HG02759 (cell line): ENCODE measurements at regions not wholly inside any gene's neighbourhood (a gene's known extent, or its start where the extent isn't known, plus 50 kb on each side); places are given as distances from the start of the nearest gene placed in this dataset.

ENCODE experiments used
- ATAC-seq: cut with Tn5 transposase; IDR thresholded peaks from one replicate; pipeline ENCODE4 v1.9.1; 2021; ENCODE audit warnings: mild to moderate bottlenecking, moderate library complexity; ENCODE audit not compliant: unreplicated experiment

DNA sequence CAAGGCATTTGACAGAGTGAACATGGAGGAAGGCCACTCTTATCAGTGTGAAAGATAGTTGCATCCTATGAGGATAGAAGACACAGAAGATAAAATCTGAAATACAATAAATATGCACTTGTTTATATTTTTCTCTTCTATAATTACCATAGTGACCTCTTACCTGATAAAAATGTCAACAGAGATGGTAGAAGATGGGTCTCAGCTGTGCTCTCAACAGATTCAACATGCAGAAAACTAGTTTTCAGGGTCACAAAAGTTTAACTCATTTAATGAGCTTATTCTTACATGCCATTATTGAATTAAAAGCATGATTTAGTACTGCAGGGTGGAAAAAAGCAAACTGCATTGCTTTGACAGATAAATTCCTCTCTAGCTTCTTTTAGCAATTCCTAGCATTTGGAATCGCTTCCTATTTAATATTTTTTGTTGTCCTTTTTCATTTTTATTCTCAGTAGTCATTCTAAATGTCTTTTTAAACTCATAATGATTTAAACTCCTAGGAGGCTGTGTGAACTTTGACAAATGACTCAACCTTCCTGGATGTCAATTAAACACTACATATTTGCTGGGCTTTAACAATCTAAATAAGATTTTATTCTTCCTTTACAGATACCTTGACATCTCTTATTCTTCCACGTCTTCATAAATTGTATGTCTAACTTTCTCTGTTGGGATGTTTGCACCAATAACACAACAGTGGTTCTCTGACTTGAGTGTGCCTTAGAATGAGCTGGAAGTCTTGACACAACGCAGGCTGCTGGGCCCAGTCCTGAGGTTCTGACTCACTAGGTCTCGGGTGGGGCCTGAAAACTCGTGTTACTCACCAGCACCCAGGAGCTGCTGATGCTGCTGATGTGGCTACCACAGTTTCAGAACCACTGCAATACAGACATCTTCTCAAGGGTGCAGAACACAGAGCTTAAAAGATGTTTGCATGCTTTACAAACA lies 565.5 kb upstream of the IGFBP3 start:
- no peak for ATAC-seq

DNA sequence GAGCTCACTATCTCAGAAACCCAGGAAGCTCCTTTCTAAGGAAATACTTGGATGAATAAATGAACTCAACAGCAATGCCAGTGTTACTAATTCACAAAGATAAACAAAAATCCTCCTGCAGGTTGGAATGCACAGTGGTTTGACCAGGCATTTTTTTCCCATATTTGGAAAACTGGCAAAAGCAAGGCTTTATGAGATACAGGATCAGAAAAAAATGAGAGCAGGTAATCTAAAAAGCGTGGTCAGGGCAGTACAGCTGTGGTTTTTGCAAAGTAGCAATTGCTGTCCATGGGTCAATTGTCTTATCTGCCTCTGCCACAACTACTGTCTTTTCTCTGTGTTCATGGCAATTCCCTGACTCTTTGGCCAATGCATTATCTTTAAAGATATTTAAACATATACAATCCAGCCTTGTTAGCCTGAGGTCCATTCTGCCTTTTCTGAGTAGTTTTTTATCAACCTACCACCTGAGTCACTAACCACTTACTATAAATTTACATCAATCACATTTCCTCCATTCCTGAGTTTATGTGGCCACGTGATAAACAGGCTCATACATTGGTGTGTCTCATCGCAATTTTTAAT lies 564.5 kb upstream of the IGFBP3 start:
- ATAC-seq: no peak

DNA sequence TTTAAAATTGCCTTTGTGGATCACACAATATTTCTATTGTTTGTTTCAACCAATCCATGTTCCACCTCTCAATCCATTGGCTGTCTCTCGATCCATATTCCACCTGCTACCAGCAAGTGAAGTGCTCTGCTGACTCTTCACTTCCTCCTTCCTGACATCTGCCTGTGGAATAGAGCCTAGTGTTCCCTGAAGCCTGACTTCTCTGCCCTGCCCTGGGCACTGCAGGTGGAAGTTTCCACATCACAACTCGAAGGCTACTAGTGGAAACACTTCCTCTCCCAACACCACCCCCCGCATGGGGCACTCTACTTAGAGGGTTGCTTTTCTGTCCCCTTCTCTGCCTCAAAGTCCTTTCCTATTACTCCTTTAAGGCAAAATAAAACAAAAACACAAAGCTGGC lies 563.8 kb upstream of the IGFBP3 start:
- no peak for ATAC-seq

DNA sequence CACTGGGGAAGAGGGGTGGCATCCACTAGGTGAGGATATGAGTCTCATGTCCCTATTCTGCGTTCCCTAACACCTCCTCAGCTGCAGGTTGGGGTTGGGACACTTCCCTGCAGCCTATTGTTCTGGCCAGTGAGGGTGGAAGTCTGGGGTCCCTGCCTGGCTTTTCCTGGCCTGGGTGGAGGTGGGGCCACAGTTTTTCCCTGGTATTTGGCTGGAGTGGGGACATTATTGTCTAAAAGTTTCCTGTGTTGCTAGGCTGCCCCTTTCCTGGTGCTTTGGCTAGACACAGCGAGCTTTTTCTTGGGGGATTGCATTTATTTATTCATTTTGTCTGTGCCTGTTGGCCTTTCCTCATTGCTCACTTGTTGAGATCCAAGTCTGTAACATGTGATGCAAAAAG lies 559.5 kb upstream of the IGFBP3 start:
- no peak for ATAC-seq

DNA sequence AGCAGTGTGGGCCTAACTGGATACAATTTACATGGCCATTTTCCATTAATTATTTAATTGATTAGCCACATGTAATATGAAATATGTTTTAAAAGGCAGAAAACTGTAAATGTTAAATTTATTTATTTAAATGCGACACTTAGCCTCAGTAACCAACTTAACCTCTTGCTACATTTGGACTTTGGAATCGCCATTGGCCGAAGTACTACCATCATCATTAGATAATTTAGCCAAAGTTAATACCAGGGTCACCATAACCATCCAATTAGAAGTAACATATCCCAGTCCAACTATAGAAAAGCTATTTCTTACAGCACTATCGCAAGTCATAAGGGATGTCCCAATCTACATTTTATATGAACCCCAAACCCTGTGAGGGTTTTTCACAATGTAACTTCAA lies 558.6 kb upstream of the IGFBP3 start:
- no peak for ATAC-seq

DNA sequence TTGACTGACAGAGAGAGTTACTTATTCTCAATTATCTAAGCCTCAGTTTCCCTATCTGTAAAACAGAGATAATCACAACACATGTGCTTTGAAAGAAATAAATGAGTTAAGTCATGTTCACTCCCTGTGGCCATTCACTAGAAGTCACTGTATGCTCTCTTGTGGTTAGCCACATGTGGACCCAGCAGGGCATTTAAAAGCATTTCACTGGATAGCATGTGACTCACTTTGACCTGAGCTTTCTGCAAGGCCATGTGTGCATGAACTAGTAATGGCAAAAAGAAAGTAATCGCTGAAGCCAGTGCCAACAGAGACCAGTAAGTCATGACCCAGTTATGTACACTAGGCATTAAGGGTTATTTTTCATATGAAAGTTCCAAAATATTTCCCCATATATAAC lies 557.0 kb upstream of the IGFBP3 start:
- no peak for ATAC-seq

DNA sequence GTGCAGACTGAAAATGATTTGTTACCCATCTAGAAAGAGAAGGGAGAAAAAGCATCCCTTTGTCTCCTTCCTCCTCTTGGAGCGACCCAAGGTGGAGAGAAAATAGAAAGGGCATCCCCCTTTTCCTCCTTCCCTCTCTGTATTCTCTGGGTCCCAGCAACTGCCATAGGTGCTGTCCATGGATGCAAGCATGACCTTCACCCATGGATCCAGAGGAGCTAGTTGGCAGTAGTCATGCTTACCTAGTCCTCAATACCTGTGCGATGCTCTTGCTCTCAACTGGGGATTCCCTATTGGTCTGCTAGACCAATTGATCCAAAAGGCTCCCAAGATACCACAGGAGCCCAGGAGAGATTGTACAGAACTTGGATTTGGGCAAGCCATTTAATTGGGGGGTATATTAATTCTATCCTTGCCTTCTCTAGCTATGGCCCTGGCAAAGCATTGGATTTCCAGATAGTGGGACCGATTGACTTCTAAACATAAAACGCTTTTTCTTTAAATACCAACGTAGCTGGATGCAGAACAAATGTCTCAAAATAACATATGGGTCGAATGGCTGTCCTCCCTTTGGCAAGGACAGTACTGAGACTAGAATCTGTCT lies 547.8 kb upstream of the IGFBP3 start:
- no peak for ATAC-seq

DNA sequence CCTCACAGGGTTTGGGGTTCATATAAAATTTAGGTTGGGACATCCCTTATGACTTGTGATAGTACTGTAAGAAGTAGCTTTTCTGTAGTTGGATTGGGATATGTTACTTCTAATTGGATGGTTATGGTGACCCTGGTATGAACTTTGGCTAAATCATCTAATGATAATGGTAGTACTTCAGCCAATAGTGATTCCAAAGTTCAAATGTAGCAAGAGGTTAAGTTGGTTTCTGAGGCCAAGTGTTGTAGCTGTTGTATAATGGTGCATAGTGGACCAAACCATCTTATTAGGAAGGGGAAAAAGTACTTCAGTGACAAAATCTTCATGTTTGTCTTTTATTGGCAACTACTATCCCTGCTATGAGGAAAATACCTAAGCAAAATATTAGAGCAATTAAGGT lies 542.1 kb upstream of the IGFBP3 start:
- no peak for ATAC-seq

DNA sequence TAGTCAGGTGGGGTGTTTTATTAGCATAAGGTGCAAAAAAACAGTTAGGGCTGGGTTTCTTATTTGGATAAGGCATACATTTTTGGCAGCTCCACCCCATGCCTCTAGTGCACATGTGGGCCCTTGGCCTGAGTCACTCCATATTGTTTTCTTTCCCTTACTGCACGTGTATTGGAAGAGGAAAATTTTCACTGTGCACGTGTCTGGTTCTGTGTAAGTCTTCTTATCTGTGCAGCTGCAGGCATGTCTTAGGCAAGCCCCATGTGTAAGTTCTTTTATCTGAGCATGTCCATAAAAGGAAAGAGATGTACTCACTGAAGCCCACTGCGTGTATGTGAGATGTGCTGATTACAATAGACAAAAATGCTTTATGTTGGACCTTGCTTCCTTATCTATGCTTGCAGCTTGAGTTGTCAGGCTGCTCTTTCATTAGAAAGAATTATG lies 540.3 kb upstream of the IGFBP3 start:
- ATAC-seq: no peak

DNA sequence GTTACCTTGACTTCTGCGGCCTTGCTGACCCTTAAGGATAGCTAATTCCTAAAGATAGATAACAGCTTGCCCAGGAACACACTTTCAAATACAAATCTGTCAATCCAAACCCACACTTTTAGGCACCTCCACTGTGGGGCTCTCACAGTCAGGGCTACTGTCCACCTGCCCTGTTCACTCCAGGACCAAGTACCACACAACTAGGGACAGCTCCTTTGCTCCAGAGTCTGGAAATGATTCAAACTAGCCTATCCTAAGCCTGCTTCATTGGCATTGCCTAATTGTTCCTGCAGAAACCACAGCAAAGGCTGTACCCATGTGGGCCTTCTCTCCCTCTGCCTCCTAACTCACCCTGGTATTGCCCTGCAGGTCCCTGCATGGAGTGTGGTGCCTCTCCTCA lies 538.9 kb upstream of the IGFBP3 start:
- ATAC-seq: no peak

DNA sequence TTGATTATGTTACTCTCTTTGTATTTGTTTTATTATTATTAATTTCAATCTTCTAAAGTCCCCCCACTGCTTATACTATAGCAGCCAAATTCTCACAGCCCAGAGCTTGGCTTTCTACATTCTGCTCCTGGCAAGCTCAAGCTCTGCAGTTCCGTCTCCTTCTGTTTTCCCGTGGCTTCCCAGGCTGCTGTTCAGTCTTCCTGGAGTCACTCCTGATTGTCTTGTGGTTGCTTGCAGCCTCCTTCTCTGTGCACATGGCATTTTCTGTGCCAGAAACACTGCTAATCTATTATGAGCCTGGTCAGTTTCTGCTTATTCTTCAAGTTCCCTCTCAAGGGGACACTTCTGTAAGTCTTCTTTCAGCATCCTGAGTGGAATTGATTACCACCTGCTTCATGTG lies 533.7 kb upstream of the IGFBP3 start:
- no peak for ATAC-seq

DNA sequence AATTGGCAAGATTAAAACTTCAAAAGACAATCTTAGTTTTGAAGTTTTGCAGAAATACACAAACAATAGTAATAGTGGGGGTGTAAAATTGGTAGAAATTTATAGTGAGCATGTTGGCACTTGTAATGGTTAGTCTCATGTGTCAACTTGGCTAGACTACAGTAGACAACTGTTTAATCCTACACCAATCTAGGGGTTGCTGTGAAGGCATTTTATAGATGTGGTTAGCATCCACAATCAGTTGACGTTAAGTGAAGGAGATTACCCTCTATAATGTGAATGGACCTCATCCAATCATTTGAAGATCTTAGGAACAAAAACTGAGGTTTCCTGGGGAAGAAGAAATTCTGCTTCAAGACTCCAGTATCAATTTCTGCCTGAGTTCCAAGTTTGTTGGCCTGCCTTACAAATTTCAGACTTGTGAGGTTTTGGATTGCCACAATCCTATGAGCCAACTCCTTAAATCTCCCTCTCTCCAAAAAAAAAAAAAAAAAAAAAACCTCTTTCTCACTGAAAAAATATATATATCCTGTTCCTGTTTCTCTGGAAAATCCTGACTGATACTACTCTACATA lies 531.6 kb upstream of the IGFBP3 start:
- ATAC-seq: no peak

DNA sequence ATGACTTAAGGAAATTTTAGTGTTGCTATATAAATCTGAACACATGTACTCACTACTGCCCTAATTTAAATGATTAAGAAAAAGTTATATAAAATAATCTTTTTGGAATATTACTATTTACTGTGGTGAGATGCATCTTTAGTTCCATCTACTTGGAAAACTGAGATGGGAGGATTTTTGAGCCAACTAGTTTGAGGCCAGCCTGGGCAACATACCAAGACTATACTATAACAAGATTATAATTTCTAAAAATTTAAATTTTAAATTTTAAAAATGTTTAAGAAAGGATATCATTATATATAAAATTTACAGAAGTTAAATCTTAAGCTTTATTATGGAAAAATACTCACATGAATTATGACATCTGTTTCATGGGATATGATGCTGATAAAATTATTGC lies 530.8 kb upstream of the IGFBP3 start:
- no peak for ATAC-seq

DNA sequence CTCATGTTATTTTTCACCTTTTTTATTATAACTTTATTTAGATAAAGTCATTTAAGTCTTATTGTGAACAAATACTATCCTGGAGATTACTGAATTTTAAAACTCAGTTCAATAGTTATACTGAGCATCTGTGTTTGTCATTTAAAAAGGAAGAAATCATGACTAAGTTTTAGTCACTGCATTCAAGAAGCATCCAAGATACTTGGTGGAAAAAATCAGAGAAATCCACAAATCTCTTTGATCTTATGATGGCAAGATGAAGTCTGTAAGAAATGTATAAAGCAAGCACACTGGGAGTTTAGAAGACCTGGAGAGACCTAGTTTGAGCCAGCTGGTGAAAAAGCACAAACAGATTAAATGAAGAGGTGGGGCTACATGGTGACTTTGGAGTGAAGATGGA lies 529.8 kb upstream of the IGFBP3 start:
- ATAC-seq: no peak

DNA sequence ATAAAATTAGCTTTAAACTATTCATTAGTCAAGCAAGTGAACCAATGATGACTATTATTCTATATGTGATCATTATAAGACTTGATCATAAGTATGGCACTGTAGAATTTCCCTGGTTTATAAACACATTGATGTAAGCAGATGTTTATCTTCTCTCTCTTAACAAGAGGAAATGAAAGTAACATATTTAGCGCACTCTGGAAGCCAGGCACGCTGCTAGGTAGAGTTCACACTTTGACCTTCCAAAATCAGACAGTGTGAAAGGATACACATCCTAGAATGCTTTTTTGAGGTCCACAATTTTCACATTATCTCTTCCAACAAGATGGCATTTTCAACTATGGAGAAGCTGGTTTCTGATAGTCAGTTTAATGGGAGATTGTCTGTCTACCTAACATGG lies 529.4 kb upstream of the IGFBP3 start:
- no peak for ATAC-seq

DNA sequence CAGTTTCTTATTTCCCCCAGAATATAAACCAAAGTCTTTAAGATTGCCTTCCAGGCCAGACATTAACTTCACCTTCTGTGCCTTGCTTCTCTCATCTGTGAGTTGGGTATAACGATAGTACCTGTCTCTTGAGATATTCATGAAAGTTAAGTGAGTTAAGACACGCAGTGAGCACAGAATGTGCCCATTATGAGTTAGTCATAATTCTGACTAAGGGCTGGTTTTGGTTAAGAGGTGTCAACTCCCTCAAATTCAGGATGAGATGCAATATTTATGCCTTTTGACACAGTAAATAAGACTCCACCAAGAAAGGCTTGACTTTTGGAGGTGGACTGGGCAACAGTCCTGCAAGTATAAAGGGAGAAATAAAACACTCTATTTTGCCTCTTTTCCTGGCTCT lies 528.7 kb upstream of the IGFBP3 start:
- ATAC-seq: no peak

DNA sequence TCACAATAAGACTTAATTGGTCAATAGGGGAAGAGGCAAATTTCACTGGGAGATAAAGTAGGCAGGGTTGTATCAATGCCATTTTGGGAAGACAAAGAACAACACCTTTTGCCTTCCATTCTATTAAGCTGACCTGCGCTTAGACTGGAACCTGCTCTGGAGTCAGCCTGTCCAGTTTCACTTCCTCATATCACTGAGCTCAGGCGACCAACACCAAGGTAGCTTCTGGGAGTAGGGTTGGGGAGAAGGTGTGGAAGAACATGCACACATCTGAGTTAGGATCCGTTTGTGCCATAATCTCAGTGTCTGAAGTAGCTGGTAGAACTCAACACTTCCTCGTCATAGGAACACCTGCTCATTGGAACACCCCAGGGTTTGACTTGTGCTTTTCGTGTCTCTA lies 527.4 kb upstream of the IGFBP3 start:
- no peak for ATAC-seq

DNA sequence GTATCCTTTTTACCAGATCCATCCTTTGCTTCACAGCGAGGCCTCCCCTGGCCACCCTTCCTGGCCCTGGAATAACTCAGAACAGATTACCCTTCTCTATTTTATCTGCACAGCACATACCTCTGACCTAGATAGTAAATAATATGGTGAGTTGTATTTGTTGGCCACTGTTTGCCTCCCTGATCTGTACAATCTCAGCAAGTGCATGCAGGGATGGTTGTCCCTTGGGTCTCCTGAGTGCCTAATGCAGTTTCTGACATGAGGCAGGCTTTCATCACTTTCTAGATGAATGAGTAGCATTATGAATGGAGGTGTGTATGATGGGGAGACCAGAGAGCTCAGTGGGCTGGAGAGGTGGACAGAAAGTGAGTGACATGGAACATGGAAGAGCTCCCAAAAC lies 525.1 kb upstream of the IGFBP3 start:
- no peak for ATAC-seq

DNA sequence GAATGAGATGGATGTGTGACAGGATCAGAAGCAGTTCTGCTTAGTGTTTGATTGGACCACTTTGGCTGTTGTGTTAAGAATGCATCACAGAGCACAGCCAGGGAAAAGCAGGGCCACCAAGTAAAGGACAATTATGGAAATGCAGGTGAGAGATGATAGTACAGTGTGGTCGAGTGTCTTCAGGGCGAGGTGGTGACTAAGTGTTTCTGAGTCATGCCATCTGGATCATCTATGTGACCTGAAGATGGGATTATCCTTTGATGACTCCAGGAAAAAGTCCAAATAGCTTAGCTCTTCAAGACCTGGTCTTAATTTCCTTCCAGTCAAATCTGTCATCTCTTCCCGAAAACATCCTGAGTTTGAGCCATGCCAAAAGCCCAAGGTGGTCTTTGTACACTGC lies 523.2 kb upstream of the IGFBP3 start:
- ATAC-seq: no peak

DNA sequence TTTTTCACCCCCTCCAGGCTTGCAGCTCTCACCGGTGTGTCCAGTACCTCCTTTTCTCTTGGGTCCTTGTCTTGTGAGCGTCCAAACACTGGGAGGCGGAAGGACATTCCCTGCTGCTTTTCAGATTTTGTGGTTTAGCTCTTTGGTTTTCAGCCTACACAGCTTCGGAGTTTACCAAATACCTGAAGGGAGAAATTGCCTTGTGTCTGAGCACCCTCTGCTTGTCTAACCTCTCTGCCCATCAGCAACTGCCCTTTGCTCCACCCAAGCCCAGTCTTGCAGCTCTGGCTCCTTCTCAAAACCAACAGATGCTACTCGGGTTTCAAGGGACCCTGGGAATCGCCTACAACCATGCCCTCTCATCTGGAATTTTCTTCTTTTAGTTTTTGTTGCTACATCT lies 519.1 kb upstream of the IGFBP3 start:
- ATAC-seq: no peak

DNA sequence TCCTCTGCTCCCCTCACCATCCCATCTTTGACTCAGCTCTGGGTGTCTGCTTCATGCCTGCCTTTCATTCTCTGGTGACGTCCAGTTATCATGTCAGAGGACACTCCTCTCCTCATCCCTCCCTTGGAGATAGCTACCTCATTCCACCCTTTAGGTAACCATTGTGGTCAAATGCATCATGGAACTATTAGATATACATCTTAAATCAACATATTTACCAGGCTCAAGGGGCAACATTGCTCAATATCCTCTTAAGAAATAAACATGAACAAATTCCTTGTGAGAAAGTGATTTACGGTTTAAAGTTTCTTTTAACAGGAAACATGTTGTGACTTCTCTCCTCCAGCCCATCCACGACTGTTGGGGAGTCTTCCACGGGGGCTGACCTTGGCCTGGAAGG lies 511.6 kb upstream of the IGFBP3 start:
- ATAC-seq: no peak

DNA sequence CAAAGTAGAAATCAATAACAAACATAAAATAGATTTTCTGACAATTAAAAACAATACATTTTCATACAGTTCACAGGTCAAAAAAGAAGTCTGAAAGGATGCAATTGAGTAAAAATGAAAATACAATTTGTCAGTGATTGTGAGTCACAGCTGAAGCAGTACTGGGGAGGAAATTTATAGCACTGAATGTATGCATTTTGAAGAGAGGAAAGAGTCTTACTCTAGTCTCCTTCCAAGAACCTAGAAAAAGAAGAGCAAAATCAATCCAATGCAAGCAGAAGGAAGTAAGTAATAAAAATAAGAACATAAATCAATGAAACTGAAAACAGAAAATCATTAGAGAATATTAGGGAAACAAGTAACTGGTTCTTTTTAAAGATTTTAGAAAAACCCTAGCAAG lies 507.2 kb upstream of the IGFBP3 start:
- no peak for ATAC-seq
